MM.1S (cell line): ENCODE measurements at regions not wholly inside any gene's neighbourhood (a gene's known extent, or its start where the extent isn't known, plus 50 kb on each side); places are given as distances from the start of the nearest gene placed in this dataset.
"Not testable (repeated sequence)": the region's sequence is repeated elsewhere in the genome, so short reads cannot be mapped to it uniquely, and the experiment has no call there.

Experiments
- DNase-seq: peaks from one replicate; pipeline ENCODE4 v3.0.0-alpha.2; 2015
- H2AFZ ChIP-seq: fragments of 300-600 bp; sonication (generic); 2 replicates; pipeline ENCODE4 v1.6.0; 2016; ENCODE audit warnings: antibody characterized with exemption, low read length
- H3F3A ChIP-seq: fragments of 300-600 bp; sonication (generic); 2 replicates; pipeline ENCODE4 v1.6.1; 2016; ENCODE audit warnings: mild to moderate bottlenecking, antibody characterized with exemption, low read length, moderate library complexity, mixed read lengths; ENCODE audit not compliant: insufficient read depth
- H3K27ac ChIP-seq: fragments of 300-600 bp; sonication (generic); 2 replicates; pipeline ENCODE4 v1.5.1; 2016; ENCODE audit warnings: mild to moderate bottlenecking, low read length
- H3K27me3 ChIP-seq: fragments of 300-600 bp; sonication (generic); replicated peaks from 2 replicates; pipeline ENCODE4 v1.6.0; 2016; ENCODE audit warnings: low read length; ENCODE audit not compliant: insufficient read depth
- H3K36me3 ChIP-seq: fragments of 300-600 bp; sonication (generic); replicated peaks from 2 replicates; pipeline ENCODE4 v1.6.1; 2016; ENCODE audit warnings: mild to moderate bottlenecking, low read length, mixed read lengths; ENCODE audit not compliant: insufficient read depth
- H3K4me1 ChIP-seq: fragments of 300-600 bp; sonication (generic); 2 replicates; pipeline ENCODE4 v1.6.1; 2016; ENCODE audit warnings: low read length, mixed read lengths
- H3K4me2 ChIP-seq: fragments of 300-600 bp; sonication (generic); 2 replicates; pipeline ENCODE4 v1.6.0; 2016; ENCODE audit warnings: low read depth, low read length
- H3K4me3 ChIP-seq: fragments of 300-600 bp; sonication (generic); 2 replicates; pipeline ENCODE4 v1.5.1; 2016; ENCODE audit warnings: low read length, mixed read lengths
- H3K79me2 ChIP-seq: fragments of 300-600 bp; sonication (generic); 2 replicates; pipeline ENCODE4 v1.6.1; 2016; ENCODE audit warnings: mixed run types, low read length, mixed read lengths
- H3K9ac ChIP-seq: fragments of 300-600 bp; sonication (generic); 2 replicates; pipeline ENCODE4 v1.6.1; 2016; ENCODE audit warnings: low read length, mixed read lengths
- H3K9me2 ChIP-seq: fragments of 300-600 bp; sonication (generic); replicated peaks from 2 replicates; pipeline ENCODE4 v1.6.1; 2016; ENCODE audit warnings: mild to moderate bottlenecking, low read length, mixed read lengths; ENCODE audit not compliant: insufficient read depth
- H3K9me3 ChIP-seq: fragments of 300-600 bp; sonication (generic); replicated peaks from 2 replicates; pipeline ENCODE4 v1.6.1; 2016; ENCODE audit warnings: mild to moderate bottlenecking, low read length, mixed read lengths; ENCODE audit not compliant: insufficient read depth
- H4K20me1 ChIP-seq: fragments of 300-600 bp; sonication (generic); 2 replicates; pipeline ENCODE4 v1.6.1; 2016; ENCODE audit warnings: mild to moderate bottlenecking, low read length, moderate library complexity, mixed read lengths; ENCODE audit not compliant: insufficient read depth
- CTCF ChIP-seq: fragments of 300-600 bp; sonication (generic); IDR thresholded peaks from 2 replicates; pipeline ENCODE4 v1.5.1; 2016; ENCODE audit warnings: antibody characterized with exemption, low read length, mixed read lengths
- EZH2 ChIP-seq: fragments of 300-600 bp; sonication (generic); optimal IDR thresholded peaks from 2 replicates; pipeline ENCODE3; 2017; ENCODE audit warnings: low read depth, mild to moderate bottlenecking, antibody characterized with exemption, low read length, mixed read lengths
- EZH2phosphoT487 ChIP-seq: fragments of 300-600 bp; sonication (generic); IDR thresholded peaks from 2 replicates; pipeline ENCODE4 v1.6.1; 2018; ENCODE audit warnings: antibody characterized with exemption, low read length

GRCh38 chr4:120202222-120202621 lies 135.6 kb upstream of the MAD2L1 start:
- TF ChIP-seq EZH2phosphoT487 = no peak
- TF ChIP-seq EZH2 = no peak
- TF ChIP-seq CTCF = no peak
- Histone ChIP-seq H3K9me2 (no peaks in the 10 kb centered on the region), H3K36me3 (no peaks in the 10 kb centered on the region), H3K4me3 (no peak overlapping the region), H3K4me2 (no peak overlapping the region), H3F3A (no peaks in the 10 kb centered on the region), H3K79me2 (no peaks in the 10 kb centered on the region), H3K4me1 (peaks cover 13% of the 10 kb centered on the region), H3K27ac (no peak overlapping the region), H3K9ac (no peak overlapping the region), H3K9me3 (no peaks in the 10 kb centered on the region), H4K20me1 (no peaks in the 10 kb centered on the region), H3K27me3 (no peaks in the 10 kb centered on the region), H2AFZ (no peak overlapping the region)
- no peak for DNase-seq

- not testable (repeated sequence) for H3K36me3 ChIP-seq, H3K4me3 ChIP-seq, H3K27ac ChIP-seq, H3K9me2 ChIP-seq, H3K9ac ChIP-seq, H3K79me2 ChIP-seq, H3K4me2 ChIP-seq, H2AFZ ChIP-seq, H3K27me3 ChIP-seq, H3F3A ChIP-seq, DNase-seq, H3K9me3 ChIP-seq, H4K20me1 ChIP-seq
- H3K4me1 ChIP-seq = peaks cover 13% of the 10 kb centered on the region
Observed at GRCh38 chr4:120200573-120201110, 134.0 kb upstream of the MAD2L1 start.

GRCh38 chr4:120198411-120198810 lies 131.8 kb upstream of the MAD2L1 start:
- Histone ChIP-seq H3K4me2 (no peak overlapping the region), H3K9me2 (no peaks in the 10 kb centered on the region), H3K9me3 (no peaks in the 10 kb centered on the region), H3K27me3 (no peaks in the 10 kb centered on the region), H3K27ac (no peak overlapping the region), H3F3A (no peaks in the 10 kb centered on the region), H4K20me1 (no peaks in the 10 kb centered on the region), H3K9ac (no peak overlapping the region), H3K36me3 (no peaks in the 10 kb centered on the region), H2AFZ (no peak overlapping the region), H3K4me3 (no peak overlapping the region), H3K4me1 (peaks cover 7% of the 10 kb centered on the region), H3K79me2 (no peaks in the 10 kb centered on the region)
- TF ChIP-seq EZH2phosphoT487 (no peak), CTCF (no peak), EZH2 (no peak)
- DNase-seq = no peak

GRCh38 chr4:120177603-120178002 lies 111.0 kb upstream of the MAD2L1 start:
- no peaks in the 10 kb centered on the region for H3K36me3 ChIP-seq
- H3K27me3 ChIP-seq = no peaks in the 10 kb centered on the region
- H3K9ac ChIP-seq = no peak overlapping the region
- TF ChIP-seq CTCF (no peak), EZH2phosphoT487 (no peak), EZH2 (no peak)
- no peak overlapping the region for H3K4me3 ChIP-seq
- H3K9me3 ChIP-seq = no peaks in the 10 kb centered on the region
- no peaks in the 10 kb centered on the region for H3K79me2 ChIP-seq
- no peaks in the 10 kb centered on the region for H3K9me2 ChIP-seq
- no peaks in the 10 kb centered on the region for H3F3A ChIP-seq
- no peak overlapping the region for H3K27ac ChIP-seq
- H4K20me1 ChIP-seq = no peaks in the 10 kb centered on the region
- no peak overlapping the region for H3K4me2 ChIP-seq
- no peak overlapping the region for H2AFZ ChIP-seq
- DNase-seq = no peak
- H3K4me1 ChIP-seq = no peaks in the 10 kb centered on the region
